ENCODE measurements at regions not wholly inside any gene's neighbourhood (a gene's known extent, or its start where the extent isn't known, plus 50 kb on each side); places are given as distances from the start of the nearest gene placed in this dataset.
A peak's percentile ranks its signal among the peaks of the same experiment; 100 is the strongest.
"Not testable (repeated sequence)": the region's sequence is repeated elsewhere in the genome, so short reads cannot be mapped to it uniquely, and the experiment has no call there.

DNA sequence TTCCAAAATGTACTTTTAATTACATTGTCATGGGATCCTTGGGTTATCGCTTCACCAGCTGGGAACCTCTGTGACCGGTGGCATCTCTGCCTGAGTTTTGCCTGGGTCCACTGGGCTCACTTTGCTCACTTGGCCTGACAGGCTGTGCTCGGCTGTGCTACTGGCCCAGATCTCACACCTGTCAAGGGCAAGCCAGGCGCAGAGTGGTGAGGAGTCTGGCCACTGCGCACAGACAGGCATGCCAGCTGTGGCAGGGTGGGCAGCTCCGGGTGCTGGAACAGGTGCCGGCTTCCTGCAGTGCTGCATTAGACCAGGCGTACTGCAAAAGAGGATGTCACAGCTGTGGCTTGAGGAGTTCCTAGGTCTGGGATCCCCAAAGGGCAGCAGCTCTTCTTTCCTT, 489.8 kb downstream of the TENT5A start:
- no peak for DNase-seq (ENCODE audit: low read depth in 2 of 2)
- H3K4me3 ChIP-seq (replicated peaks in 1 of 2; ENCODE audit: low read depth in 2 of 2, low read length in 2 of 2): no peak overlapping the region
- TF ChIP-seq, protein P1, sequence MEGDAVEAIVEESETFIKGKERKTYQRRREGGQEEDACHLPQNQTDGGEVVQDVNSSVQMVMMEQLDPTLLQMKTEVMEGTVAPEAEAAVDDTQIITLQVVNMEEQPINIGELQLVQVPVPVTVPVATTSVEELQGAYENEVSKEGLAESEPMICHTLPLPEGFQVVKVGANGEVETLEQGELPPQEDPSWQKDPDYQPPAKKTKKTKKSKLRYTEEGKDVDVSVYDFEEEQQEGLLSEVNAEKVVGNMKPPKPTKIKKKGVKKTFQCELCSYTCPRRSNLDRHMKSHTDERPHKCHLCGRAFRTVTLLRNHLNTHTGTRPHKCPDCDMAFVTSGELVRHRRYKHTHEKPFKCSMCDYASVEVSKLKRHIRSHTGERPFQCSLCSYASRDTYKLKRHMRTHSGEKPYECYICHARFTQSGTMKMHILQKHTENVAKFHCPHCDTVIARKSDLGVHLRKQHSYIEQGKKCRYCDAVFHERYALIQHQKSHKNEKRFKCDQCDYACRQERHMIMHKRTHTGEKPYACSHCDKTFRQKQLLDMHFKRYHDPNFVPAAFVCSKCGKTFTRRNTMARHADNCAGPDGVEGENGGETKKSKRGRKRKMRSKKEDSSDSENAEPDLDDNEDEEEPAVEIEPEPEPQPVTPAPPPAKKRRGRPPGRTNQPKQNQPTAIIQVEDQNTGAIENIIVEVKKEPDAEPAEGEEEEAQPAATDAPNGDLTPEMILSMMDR (IDR thresholded peaks at IDR 0.05; ENCODE audit: low read depth, low read length): no peak

DNA sequence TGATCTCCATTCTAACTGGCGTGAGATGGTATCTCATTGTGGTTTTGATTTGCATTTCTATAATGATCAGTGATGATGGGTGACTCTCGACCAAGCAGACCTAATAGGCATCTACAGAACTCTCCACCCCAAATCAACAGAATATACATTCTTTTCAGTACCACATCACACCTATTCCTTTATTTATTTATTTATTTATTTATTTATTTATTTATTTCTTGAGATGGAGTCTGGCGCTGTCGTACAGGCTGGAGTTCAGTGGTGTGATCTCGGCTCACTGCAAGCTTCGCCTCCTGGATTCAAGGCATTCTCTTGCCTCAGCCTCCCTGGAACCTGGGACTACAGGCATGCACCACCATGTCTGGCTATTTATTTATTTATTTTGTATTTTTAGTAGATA, 496.3 kb downstream of the TENT5A start:
- DNase-seq (ENCODE audit: low read depth in 2 of 2); H3K4me3 ChIP-seq (replicated peaks in 1 of 2; ENCODE audit: low read depth in 2 of 2, low read length in 2 of 2): not testable (repeated sequence)

DNA sequence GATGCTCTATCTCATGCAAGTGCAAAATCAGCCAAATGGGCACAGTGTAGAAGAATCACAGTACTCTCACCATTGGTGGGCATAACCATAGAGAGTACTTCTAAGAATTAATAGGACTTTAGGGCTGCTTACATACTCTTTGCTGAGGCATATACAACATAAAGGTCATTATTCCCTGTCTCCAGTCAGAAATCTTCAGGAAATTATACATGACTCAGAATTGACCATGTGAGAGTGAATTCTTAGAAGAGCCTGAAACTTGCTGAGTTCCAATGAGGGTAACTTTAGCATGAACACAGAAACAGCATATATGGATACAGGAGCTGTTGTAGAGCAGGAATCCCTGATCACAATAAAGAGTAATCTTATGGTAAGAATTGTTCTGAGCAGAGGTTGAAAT, 498.7 kb downstream of the TENT5A start:
- TF ChIP-seq, protein P1 (IDR thresholded peaks at IDR 0.05; ENCODE audit: low read depth, low read length): no peak
- no peak overlapping the region for H3K4me3 ChIP-seq (replicated peaks in 1 of 2; ENCODE audit: low read depth in 2 of 2, low read length in 2 of 2)
- DNase-seq (ENCODE audit: low read depth in 2 of 2): no peak

GRCh38 chr6:81252231-81252630, 500.2 kb downstream of the TENT5A start:
- TF ChIP-seq, protein P1 (IDR thresholded peaks at IDR 0.05; ENCODE audit: low read depth, low read length): no peak
- no peak for DNase-seq (ENCODE audit: low read depth in 2 of 2)
- H3K4me3 ChIP-seq (replicated peaks in 1 of 2; ENCODE audit: low read depth in 2 of 2, low read length in 2 of 2): no peak overlapping the region

DNA sequence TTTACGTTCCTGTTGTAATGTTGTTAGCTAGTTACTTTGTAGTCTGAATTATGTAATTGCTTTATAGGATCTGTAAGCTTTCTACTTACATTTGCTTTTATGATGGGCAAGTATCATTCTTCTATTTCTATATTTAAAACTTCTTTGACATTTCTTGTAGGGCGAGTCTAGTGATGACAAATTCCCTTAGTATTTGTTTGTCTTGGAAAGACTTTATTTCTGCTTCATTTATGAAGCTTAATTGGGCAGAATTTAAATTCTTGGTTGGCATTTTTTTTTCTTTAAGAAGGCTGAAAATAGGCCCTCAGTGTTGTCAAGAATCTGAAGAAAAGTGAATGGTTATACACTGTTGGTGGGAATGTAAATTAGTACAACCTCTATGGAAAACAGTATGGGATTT, 506.3 kb downstream of the TENT5A start:
- TF ChIP-seq, protein P1 (IDR thresholded peaks at IDR 0.05; ENCODE audit: low read depth, low read length): no peak
- H3K4me3 ChIP-seq (replicated peaks in 1 of 2; ENCODE audit: low read depth in 2 of 2, low read length in 2 of 2): no peak overlapping the region
- DNase-seq (ENCODE audit: low read depth in 2 of 2): peak in 1 of 2 donors; percentile 3

- H3K4me3 ChIP-seq (replicated peaks in 1 of 2; ENCODE audit: low read depth in 2 of 2, low read length in 2 of 2): no peak overlapping the region
- DNase-seq (ENCODE audit: low read depth in 2 of 2): peak in 1 of 2 donors; percentile 24
- TF ChIP-seq, protein P1 (IDR thresholded peaks at IDR 0.05; ENCODE audit: low read depth, low read length): no peak
Observed at GRCh38 chr6:81242624-81243023, 509.9 kb downstream of the TENT5A start.

- TF ChIP-seq, protein P1 (IDR thresholded peaks at IDR 0.05; ENCODE audit: low read depth, low read length): peak; percentile 60
- peak; percentile 72 to 77 for DNase-seq (ENCODE audit: low read depth in 2 of 2)
- H3K4me3 ChIP-seq (replicated peaks in 1 of 2; ENCODE audit: low read depth in 2 of 2, low read length in 2 of 2): no peak overlapping the region
Observed at GRCh38 chr6:81241126-81242041, 511.1 kb downstream of the TENT5A start.

Data from cardiac fibroblast (primary cell).